ENCODE measurements at regions not wholly inside any gene's neighbourhood (a gene's known extent, or its start where the extent isn't known, plus 50 kb on each side); places are given as distances from the start of the nearest gene placed in this dataset.

GRCh38 chr2:180735799-180736198, 244.6 kb upstream of the UBE2E3 start:
- Histone ChIP-seq H3K9me3 (no peaks in the 10 kb centered on the region), H3K4me1 (no peaks in the 10 kb centered on the region), H3K27me3 (ENCODE audit: low read depth) (no peaks in the 10 kb centered on the region), H3K4me3 (no peak overlapping the region), H3K27ac (no peak overlapping the region), H3K36me3 (no peaks in the 10 kb centered on the region)
- intact Hi-C loops (cut with DNase I) = no loop called here
- DNase-seq = no peak
- no peak for ATAC-seq
- TF ChIP-seq, protein P1, sequence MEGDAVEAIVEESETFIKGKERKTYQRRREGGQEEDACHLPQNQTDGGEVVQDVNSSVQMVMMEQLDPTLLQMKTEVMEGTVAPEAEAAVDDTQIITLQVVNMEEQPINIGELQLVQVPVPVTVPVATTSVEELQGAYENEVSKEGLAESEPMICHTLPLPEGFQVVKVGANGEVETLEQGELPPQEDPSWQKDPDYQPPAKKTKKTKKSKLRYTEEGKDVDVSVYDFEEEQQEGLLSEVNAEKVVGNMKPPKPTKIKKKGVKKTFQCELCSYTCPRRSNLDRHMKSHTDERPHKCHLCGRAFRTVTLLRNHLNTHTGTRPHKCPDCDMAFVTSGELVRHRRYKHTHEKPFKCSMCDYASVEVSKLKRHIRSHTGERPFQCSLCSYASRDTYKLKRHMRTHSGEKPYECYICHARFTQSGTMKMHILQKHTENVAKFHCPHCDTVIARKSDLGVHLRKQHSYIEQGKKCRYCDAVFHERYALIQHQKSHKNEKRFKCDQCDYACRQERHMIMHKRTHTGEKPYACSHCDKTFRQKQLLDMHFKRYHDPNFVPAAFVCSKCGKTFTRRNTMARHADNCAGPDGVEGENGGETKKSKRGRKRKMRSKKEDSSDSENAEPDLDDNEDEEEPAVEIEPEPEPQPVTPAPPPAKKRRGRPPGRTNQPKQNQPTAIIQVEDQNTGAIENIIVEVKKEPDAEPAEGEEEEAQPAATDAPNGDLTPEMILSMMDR (IDR thresholded peaks at IDR 0.05) = no peak

DNA sequence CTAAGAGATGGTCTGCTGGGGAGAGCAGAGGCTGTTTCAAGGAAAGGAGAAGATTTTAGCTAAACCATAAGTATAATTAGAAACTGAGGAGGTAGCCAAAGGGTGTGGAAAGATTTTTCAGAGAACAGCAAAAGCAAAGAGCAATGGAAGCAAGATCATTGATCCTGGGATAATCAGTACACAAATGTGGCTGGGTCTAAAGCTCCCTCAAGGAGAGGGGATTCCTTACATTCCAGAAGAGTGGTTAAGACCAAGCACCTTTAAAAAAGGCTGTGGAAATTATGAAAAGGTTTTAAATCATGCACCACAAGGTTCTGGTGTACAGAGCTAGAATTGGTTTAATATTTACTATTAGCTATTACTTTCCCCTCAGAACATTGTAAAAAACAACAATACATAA, 246.0 kb upstream of the UBE2E3 start:
- no peaks in the 10 kb centered on the region for H3K36me3 ChIP-seq
- DNase-seq = no peak
- H3K4me1 ChIP-seq = no peaks in the 10 kb centered on the region
- H3K27me3 ChIP-seq (ENCODE audit: low read depth) = no peaks in the 10 kb centered on the region
- TF ChIP-seq, protein P1 (IDR thresholded peaks at IDR 0.05) = no peak
- no peaks in the 10 kb centered on the region for H3K9me3 ChIP-seq
- no peak overlapping the region for H3K4me3 ChIP-seq
- no peak overlapping the region for H3K27ac ChIP-seq
- intact Hi-C loops (cut with DNase I) = no loop called here
- ATAC-seq = no peak

DNA sequence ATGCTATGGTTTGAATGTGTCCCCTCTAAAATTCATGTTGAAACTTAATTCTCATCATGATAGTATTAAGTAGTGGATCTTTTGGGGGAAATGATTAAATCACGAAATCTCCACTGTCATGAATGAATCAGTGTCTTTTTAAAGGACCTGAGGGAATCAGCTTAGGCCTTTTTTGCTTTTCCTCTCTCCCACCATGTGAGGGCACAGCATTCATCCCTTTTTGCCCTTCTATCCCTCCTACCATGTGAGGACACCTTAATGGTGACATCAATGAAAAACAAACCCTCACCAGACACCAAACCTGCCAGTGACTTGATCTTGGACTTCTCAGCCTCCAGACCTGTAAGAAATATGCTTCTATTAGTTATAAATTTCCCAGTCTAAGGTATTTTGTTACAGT, 247.1 kb upstream of the UBE2E3 start:
- no peak for ATAC-seq

DNA sequence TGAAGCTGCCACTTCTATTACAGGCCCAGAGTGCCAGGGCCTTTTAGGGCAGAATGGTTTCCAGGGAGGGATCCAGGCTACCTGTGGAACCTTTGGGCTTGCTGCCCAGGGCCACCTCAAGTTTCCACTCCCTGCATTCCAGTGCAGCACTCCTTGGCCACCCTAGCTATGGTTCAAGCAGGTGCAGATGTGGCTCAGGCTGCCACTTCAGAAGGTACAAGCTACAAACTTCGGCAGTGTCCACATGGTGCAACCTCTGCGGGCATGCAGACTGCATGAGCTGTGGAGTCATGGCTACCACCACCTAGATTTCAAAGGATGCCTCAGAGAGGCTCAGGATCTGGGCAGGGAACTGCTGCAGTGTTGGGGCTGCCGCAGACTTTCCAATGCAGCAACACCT, 248.1 kb upstream of the UBE2E3 start:
- DNase-seq (peak; percentile 45), ATAC-seq (peak; percentile 21 to 53)
- H3K4me1 ChIP-seq = no peaks in the 10 kb centered on the region
- H3K9me3 ChIP-seq = no peaks in the 10 kb centered on the region
- intact Hi-C loops (cut with DNase I) = no loop called here
- H3K36me3 ChIP-seq = no peaks in the 10 kb centered on the region
- H3K27ac ChIP-seq = no peak overlapping the region
- TF ChIP-seq, protein P1 (IDR thresholded peaks at IDR 0.05) = no peak
- H3K27me3 ChIP-seq (ENCODE audit: low read depth) = no peaks in the 10 kb centered on the region
- H3K4me3 ChIP-seq = no peak overlapping the region

More for the DNA sequence above, 247.1 kb upstream of the UBE2E3 start:
- intact Hi-C loops (cut with DNase I) = no loop called here
- no peaks in the 10 kb centered on the region for H3K27me3 ChIP-seq (ENCODE audit: low read depth)
- H3K9me3 ChIP-seq = no peaks in the 10 kb centered on the region
- no peaks in the 10 kb centered on the region for H3K36me3 ChIP-seq
- no peak overlapping the region for H3K27ac ChIP-seq
- DNase-seq = no peak
- H3K4me1 ChIP-seq = no peaks in the 10 kb centered on the region
- no peak overlapping the region for H3K4me3 ChIP-seq
- TF ChIP-seq, protein P1 (IDR thresholded peaks at IDR 0.05) = no peak

DNA sequence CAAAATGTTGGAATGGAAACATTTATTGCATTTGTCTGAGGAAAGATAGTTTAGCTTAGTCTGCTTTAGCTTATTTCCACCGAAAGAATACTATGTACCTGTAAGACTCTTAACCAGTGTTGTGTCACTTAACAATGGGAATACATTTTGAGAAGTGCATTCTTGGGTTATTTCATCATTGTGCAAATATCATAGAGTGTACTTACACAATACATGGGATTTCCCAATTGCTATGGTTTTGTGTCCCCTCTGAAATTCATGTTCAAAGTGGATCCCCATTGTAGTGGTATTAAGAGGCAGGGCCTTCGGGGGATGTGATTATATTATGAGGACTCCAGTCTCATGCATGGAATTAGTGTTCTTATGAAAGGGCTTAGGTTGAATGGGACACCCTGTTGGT, 249.4 kb upstream of the UBE2E3 start:
- ATAC-seq = peak; percentile 56 to 68
- Histone ChIP-seq H3K9me3 (no peaks in the 10 kb centered on the region), H3K4me3 (no peak overlapping the region), H3K4me1 (no peaks in the 10 kb centered on the region), H3K36me3 (no peaks in the 10 kb centered on the region), H3K27me3 (ENCODE audit: low read depth) (no peaks in the 10 kb centered on the region), H3K27ac (no peak overlapping the region)
- intact Hi-C loops (cut with DNase I) = no loop called here
- TF ChIP-seq, protein P1 (IDR thresholded peaks at IDR 0.05) = no peak
- no peak for DNase-seq
